ENCODE measurements at regions not wholly inside any gene's neighbourhood (a gene's known extent, or its start where the extent isn't known, plus 50 kb on each side); places are given as distances from the start of the nearest gene placed in this dataset.

DNA sequence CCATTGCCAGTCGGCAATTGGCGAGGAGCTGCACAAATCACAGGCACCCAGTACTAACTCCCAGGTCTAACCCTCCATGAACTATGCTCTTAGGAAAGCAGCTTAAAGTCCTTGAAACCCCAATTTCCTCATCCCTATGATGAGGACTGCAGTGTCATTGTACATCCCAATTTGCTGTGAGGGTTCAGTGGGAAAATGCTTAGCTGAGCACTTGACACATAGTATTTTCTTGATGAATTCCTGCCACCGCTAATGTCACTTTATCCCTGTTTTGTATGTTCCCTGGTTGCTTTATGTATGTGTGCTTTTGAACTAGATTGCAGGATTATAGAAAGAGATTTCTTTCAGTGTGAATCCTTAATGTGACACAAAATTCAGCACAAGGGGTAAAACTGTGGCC is 161.5 kb upstream of the RBFOX1 start:
- no peaks in the 10 kb centered on the region for H3K4me1 Mint-ChIP-seq
- no peak overlapping the region for H3K27ac Mint-ChIP-seq (ENCODE audit: low read depth)
- no peaks in the 10 kb centered on the region for H3K36me3 Mint-ChIP-seq (ENCODE audit: insufficient read depth)
- no peak for DNase-seq (ENCODE audit: low spot score in 2 of 2)
- no peak for ATAC-seq (replicated peaks; ENCODE audit: extremely low read depth, poor library complexity, severe bottlenecking)
- no peak overlapping the region for H3K4me3 Mint-ChIP-seq
- H3K27me3 Mint-ChIP-seq = no peaks in the 10 kb centered on the region
- peaks cover 23% of the 10 kb centered on the region for H3K9me3 Mint-ChIP-seq

DNA sequence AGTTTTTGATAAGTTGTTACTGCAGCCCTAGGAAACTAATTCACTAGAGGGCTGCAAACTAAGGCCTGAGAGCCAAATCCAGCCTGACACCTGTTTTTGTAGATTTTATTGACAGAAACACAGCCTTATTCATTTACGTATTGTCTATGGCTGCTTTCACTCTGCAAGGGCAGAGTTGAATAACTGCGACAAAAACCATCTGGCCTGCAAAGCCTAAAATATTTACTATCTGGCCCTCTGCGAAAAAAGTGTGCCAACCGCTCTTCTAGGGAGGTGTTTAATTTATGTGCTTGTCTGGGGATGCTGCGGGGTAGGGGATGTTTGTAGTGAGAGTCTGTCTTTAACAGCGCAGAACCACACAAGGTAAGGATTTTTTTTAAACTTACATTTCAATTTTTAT is 165.0 kb upstream of the RBFOX1 start:
- no peaks in the 10 kb centered on the region for H3K4me1 Mint-ChIP-seq
- no peaks in the 10 kb centered on the region for H3K27me3 Mint-ChIP-seq
- peaks cover 19% of the 10 kb centered on the region for H3K9me3 Mint-ChIP-seq
- ATAC-seq (replicated peaks; ENCODE audit: extremely low read depth, poor library complexity, severe bottlenecking) (no peak), DNase-seq (ENCODE audit: low spot score in 2 of 2) (no peak)
- no peak overlapping the region for H3K27ac Mint-ChIP-seq (ENCODE audit: low read depth)
- H3K4me3 Mint-ChIP-seq = no peak overlapping the region
- peaks cover 2% of the 10 kb centered on the region for H3K36me3 Mint-ChIP-seq (ENCODE audit: insufficient read depth)

DNA sequence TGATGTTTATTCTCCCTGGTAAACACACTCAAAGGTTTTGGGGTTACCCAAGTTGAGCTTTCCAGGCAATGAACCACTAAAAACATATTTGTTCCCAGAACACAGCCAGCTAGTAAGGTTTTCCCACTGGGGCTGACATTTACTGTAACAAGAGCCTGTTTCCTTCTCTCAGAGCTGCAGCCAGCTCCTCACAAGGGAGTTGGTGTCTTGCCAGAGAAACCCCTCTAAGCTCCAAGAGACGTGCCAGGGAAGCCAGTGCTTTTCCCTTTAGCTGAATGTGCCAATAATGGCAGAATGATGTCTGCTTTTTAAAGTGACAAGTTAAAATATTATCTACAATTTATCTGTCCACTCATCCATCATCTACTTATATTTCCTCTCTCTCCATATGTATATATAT is 170.8 kb upstream of the RBFOX1 start:
- no peak for ATAC-seq (replicated peaks; ENCODE audit: extremely low read depth, poor library complexity, severe bottlenecking)
- no peaks in the 10 kb centered on the region for H3K4me1 Mint-ChIP-seq
- peaks cover 2% of the 10 kb centered on the region for H3K36me3 Mint-ChIP-seq (ENCODE audit: insufficient read depth)
- H3K9me3 Mint-ChIP-seq = peaks cover 26% of the 10 kb centered on the region
- no peak overlapping the region for H3K27ac Mint-ChIP-seq (ENCODE audit: low read depth)
- no peak for DNase-seq (ENCODE audit: low spot score in 2 of 2)
- H3K4me3 Mint-ChIP-seq = no peak overlapping the region
- H3K27me3 Mint-ChIP-seq = no peaks in the 10 kb centered on the region

DNA sequence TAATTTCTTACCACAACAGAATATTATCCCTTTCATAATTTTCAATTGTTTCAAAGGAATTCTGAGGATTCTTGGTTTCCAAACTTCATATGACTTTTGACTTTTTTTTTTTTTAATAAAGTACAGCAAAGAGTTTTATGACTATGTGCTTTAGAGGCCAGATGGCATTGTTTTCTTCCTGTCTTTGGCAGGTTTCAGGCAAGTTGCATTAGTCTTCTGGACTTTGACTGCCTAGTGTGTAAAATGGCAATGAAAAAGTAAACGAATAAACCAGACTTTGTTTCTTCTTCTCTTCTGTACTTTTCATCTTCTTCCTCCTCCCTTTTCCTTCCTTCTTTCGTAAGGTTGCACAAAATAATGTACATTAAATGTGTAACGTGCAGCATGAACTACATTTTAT is 172.6 kb upstream of the RBFOX1 start:
- Mint-ChIP-seq H3K9me3 (peaks cover 16% of the 10 kb centered on the region), H3K36me3 (ENCODE audit: insufficient read depth) (no peaks in the 10 kb centered on the region), H3K27me3 (no peaks in the 10 kb centered on the region), H3K4me3 (no peak overlapping the region), H3K4me1 (no peaks in the 10 kb centered on the region), H3K27ac (ENCODE audit: low read depth) (no peak overlapping the region)
- no peak for ATAC-seq (replicated peaks; ENCODE audit: extremely low read depth, poor library complexity, severe bottlenecking)
- no peak for DNase-seq (ENCODE audit: low spot score in 2 of 2)

DNA sequence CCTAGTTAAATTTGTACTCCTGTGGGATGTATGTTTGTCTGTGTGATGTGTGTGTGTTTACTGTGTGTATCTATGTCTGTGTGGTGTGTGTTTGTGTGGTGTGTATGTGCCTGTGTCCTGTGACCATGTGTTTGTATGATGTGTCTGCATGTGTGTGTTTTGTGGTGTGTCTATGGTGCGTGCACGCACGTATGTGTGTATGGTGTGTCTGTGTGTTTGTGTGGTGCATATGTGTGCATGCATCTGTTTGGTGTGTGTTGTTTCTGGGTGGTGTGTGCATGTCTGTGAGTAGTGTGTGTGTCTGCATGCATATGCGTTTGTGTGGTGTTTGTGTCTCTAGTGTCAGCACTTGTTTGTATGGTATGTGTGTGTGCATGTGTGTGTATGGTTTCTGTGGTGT is 174.2 kb upstream of the RBFOX1 start:
- no peaks in the 10 kb centered on the region for H3K4me1 Mint-ChIP-seq
- no peak for DNase-seq (ENCODE audit: low spot score in 2 of 2)
- no peak overlapping the region for H3K4me3 Mint-ChIP-seq
- H3K9me3 Mint-ChIP-seq = peaks cover 16% of the 10 kb centered on the region
- no peaks in the 10 kb centered on the region for H3K27me3 Mint-ChIP-seq
- no peak overlapping the region for H3K27ac Mint-ChIP-seq (ENCODE audit: low read depth)
- H3K36me3 Mint-ChIP-seq (ENCODE audit: insufficient read depth) = no peaks in the 10 kb centered on the region
- ATAC-seq (replicated peaks; ENCODE audit: extremely low read depth, poor library complexity, severe bottlenecking) = no peak

DNA sequence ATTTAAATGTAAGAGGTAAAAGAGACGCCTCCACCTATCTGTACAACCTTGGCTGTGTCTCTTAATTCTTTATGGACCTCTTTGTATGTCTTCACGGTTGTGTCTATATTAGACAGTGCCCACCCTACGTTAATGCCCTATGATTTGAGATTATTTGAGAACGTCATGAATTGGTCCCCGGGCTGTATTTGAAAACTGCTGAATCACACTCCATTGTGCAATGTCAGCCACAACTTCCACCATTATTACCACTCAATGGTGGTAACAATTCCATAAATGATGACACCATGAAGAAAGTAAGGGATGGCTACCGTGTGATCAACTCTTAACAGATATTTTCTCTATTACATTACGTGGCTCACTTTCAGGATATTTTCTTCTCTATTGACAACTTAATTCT is 182.4 kb upstream of the RBFOX1 start:
- ATAC-seq (replicated peaks; ENCODE audit: extremely low read depth, poor library complexity, severe bottlenecking) (no peak), DNase-seq (ENCODE audit: low spot score in 2 of 2) (no peak)
- Mint-ChIP-seq H3K27me3 (no peaks in the 10 kb centered on the region), H3K4me1 (no peaks in the 10 kb centered on the region), H3K27ac (ENCODE audit: low read depth) (no peak overlapping the region), H3K36me3 (ENCODE audit: insufficient read depth) (no peaks in the 10 kb centered on the region), H3K4me3 (no peak overlapping the region), H3K9me3 (peaks cover 26% of the 10 kb centered on the region)

DNA sequence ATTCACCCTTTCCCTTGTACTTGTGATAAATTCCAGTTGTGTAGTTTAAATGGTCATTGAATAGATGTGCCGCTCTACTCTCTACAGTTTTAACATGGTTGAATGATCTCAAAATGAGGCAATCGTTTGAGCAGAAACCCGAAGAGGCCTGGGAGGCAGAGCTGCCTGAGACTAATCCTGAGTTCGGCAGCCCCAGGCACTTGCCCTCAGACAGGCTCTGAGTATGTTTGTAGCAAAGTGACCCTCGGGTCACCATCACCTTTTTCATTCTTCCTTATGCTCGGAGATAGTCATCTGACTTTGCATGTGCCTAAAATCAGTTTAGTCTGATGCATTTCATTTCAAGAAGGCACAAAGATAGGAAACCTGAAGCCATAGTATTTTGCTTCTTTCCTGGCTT is 184.0 kb upstream of the RBFOX1 start:
- H3K4me3 Mint-ChIP-seq = no peak overlapping the region
- no peak overlapping the region for H3K27ac Mint-ChIP-seq (ENCODE audit: low read depth)
- H3K4me1 Mint-ChIP-seq = no peaks in the 10 kb centered on the region
- no peak for ATAC-seq (replicated peaks; ENCODE audit: extremely low read depth, poor library complexity, severe bottlenecking)
- peaks cover 26% of the 10 kb centered on the region for H3K9me3 Mint-ChIP-seq
- no peaks in the 10 kb centered on the region for H3K27me3 Mint-ChIP-seq
- H3K36me3 Mint-ChIP-seq (ENCODE audit: insufficient read depth) = no peaks in the 10 kb centered on the region
- no peak for DNase-seq (ENCODE audit: low spot score in 2 of 2)

DNA sequence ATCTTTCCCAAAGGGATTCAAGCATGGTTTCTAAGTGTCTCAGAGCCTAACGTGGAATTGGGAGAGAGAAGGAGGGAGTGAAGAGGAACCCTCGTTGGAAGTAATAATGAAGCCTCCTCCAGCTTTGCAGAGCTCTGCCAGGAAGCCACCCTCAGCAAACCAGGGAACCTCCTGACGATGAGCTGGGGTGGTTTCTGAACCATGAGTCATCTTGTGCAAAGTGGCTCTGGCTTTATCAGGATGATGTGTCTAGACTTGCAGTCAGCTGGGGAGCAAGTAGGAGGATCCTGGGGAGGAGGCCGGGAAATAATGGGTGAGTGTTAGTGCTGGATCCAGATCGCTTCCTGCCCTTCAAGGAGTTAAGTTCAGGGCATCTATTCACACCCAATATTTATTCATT is 191.7 kb upstream of the RBFOX1 start:
- Mint-ChIP-seq H3K27me3 (no peaks in the 10 kb centered on the region), H3K27ac (ENCODE audit: low read depth) (no peak overlapping the region), H3K36me3 (ENCODE audit: insufficient read depth) (no peaks in the 10 kb centered on the region), H3K4me3 (no peak overlapping the region), H3K9me3 (peaks cover 41% of the 10 kb centered on the region), H3K4me1 (no peaks in the 10 kb centered on the region)
- ATAC-seq (replicated peaks; ENCODE audit: extremely low read depth, poor library complexity, severe bottlenecking) (no peak), DNase-seq (ENCODE audit: low spot score in 2 of 2) (no peak)

DNA sequence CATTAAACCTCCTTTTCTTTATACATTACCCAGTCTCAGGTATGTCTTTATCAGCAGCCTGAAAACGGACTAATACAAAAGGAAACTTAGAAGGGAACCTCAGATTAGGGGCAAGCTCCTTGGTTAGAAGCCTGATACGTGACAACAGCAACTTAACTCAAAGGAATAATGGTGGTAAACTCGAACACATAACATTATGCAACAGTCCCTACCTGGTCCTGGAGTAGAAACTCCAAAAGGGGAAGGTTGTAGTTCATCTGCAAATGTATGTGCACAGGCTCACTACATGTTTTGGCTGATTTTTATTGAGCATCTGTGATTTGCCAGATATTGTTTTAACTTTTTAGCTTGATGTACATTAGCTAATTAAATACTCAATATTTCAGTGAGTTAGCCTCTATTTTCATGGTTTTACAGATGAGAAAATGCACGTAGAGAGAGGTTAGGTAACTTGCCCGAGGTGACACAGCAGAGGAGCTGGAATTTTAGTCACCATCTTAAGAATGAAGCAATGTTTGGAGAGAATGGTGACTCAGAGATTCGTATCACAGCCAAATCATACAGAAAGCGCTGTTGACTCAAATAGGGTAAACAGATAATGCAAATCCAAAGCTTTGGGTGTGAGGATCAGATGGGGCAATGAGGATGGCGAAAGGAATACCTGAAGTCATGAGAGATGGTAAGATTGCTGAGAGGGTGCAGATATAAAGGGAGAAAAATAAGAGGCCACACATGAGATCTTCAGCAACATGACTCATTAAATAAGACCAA is 194.9 kb upstream of the RBFOX1 start:
- ATAC-seq (replicated peaks; ENCODE audit: extremely low read depth, poor library complexity, severe bottlenecking) (no peak), DNase-seq (ENCODE audit: low spot score in 2 of 2) (no peak)
- Mint-ChIP-seq H3K4me1 (no peaks in the 10 kb centered on the region), H3K27ac (ENCODE audit: low read depth) (no peak overlapping the region), H3K9me3 (peaks cover 39% of the 10 kb centered on the region), H3K36me3 (ENCODE audit: insufficient read depth) (no peaks in the 10 kb centered on the region), H3K27me3 (no peaks in the 10 kb centered on the region), H3K4me3 (no peak overlapping the region)

DNA sequence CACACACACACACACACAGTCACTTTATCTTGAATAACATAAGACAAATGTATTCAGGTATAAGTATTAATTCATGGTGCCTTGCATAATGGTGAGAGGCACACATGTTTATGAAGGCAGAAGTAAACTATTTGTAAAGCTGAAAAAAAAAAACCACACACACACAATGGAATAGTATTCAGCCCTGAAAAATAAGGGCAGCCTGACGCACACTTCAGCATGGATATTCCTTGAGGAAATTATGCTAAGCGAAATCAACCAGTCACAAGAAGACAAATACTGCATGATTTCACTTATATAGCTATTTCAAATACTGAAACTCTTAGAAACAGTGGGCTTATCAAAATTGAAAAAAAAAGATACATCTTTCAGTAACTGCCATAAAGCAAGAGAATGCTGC is 200.2 kb upstream of the RBFOX1 start:
- H3K27me3 Mint-ChIP-seq = no peaks in the 10 kb centered on the region
- no peaks in the 10 kb centered on the region for H3K4me1 Mint-ChIP-seq
- H3K36me3 Mint-ChIP-seq (ENCODE audit: insufficient read depth) = no peaks in the 10 kb centered on the region
- peaks cover 22% of the 10 kb centered on the region for H3K9me3 Mint-ChIP-seq
- H3K27ac Mint-ChIP-seq (ENCODE audit: low read depth) = no peak overlapping the region
- ATAC-seq (replicated peaks; ENCODE audit: extremely low read depth, poor library complexity, severe bottlenecking) (no peak), DNase-seq (ENCODE audit: low spot score in 2 of 2) (no peak)
- H3K4me3 Mint-ChIP-seq = no peak overlapping the region

DNA sequence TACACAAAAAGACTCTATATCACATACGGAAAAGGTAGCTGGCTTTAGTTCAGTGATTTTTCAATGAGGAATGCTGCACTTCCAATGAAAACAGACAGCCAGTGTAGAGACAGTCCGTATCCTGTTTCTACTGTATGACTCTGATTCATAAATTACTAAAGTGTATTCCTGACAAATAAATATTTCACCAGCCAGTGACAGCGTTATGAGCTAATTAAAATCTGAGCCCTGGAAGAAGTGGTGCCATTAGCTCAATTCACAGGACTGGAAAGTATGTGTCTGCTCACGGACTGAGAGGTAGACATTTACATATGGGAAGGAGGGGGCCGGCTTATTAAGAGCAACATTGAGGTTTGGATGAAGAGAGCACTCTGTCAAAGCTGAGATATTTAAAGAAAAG is 207.9 kb upstream of the RBFOX1 start:
- Mint-ChIP-seq H3K4me3 (no peak overlapping the region), H3K27me3 (no peaks in the 10 kb centered on the region), H3K9me3 (peaks cover 31% of the 10 kb centered on the region), H3K4me1 (no peaks in the 10 kb centered on the region), H3K36me3 (ENCODE audit: insufficient read depth) (no peaks in the 10 kb centered on the region), H3K27ac (ENCODE audit: low read depth) (no peak overlapping the region)
- DNase-seq (ENCODE audit: low spot score in 2 of 2) (no peak), ATAC-seq (replicated peaks; ENCODE audit: extremely low read depth, poor library complexity, severe bottlenecking) (no peak)

DNA sequence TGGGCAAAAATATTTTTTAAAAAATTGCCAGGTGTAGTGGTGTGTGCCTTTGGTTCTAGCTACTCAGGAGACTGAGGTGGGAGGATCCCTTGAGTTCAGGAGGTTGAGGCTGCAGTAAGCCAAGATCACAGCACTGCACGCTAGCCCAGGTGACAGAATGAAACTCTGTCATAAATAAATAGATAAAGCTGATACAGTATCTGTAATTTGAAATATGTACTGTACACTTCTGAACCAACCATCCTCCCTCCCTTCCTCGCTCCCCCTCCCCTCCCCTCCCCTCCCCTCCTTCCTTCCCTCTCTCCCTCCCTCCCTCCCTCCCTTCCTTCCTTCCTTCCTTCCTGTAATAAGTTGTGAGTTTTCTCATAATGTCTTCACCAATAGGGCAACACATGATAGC is 208.4 kb upstream of the RBFOX1 start:
- no peak for DNase-seq (ENCODE audit: low spot score in 2 of 2)
- H3K27ac Mint-ChIP-seq (ENCODE audit: low read depth) = no peak overlapping the region
- H3K36me3 Mint-ChIP-seq (ENCODE audit: insufficient read depth) = no peaks in the 10 kb centered on the region
- no peaks in the 10 kb centered on the region for H3K27me3 Mint-ChIP-seq
- ATAC-seq (replicated peaks; ENCODE audit: extremely low read depth, poor library complexity, severe bottlenecking) = no peak
- H3K9me3 Mint-ChIP-seq = peaks cover 26% of the 10 kb centered on the region
- H3K4me3 Mint-ChIP-seq = no peak overlapping the region
- no peaks in the 10 kb centered on the region for H3K4me1 Mint-ChIP-seq

DNA sequence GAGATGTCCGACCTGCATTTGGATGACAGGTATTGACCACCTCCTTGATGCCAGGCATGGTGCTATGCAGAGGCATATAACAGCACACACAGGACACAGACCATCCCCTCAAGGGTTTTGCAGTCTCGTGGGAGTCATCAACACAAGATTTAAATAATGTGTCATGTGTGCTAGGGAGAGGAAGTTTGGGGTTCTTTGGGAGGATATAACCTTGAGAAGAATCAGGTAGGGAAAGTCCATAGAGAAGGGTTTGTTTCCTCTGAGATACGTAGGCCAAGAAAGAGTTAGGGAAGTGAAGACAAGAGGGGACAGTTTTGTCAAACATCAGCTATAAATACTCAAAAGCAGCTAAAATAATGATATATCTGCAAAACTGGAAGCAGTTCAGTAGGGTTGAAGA is 215.9 kb upstream of the RBFOX1 start:
- no peaks in the 10 kb centered on the region for H3K36me3 Mint-ChIP-seq (ENCODE audit: insufficient read depth)
- no peak overlapping the region for H3K4me3 Mint-ChIP-seq
- DNase-seq (ENCODE audit: low spot score in 2 of 2) (no peak), ATAC-seq (replicated peaks; ENCODE audit: extremely low read depth, poor library complexity, severe bottlenecking) (no peak)
- peaks cover 14% of the 10 kb centered on the region for H3K9me3 Mint-ChIP-seq
- no peaks in the 10 kb centered on the region for H3K4me1 Mint-ChIP-seq
- no peaks in the 10 kb centered on the region for H3K27me3 Mint-ChIP-seq
- no peak overlapping the region for H3K27ac Mint-ChIP-seq (ENCODE audit: low read depth)

DNA sequence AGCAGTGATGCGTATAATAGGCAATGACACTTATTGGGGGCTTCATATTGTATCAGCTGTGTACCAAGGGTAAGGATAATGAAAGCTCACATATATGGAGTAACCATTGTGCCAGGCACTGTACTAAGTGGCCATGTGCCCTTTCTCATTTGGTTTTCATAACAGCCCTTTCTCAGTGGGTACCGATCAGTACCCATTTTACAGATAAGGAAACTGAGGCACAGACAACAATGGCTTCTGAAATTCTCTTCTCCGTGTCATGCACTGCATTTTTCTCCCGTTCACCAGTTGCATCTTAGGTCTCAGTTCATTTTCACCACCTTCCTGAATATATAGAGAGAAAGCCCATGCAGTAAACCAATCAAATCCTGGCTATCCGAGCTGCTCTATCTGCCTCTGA is 216.7 kb upstream of the RBFOX1 start:
- no peak for DNase-seq (ENCODE audit: low spot score in 2 of 2)
- Mint-ChIP-seq H3K36me3 (ENCODE audit: insufficient read depth) (no peaks in the 10 kb centered on the region), H3K9me3 (peaks cover 14% of the 10 kb centered on the region), H3K27ac (ENCODE audit: low read depth) (no peak overlapping the region), H3K4me1 (no peaks in the 10 kb centered on the region), H3K4me3 (no peak overlapping the region), H3K27me3 (no peaks in the 10 kb centered on the region)
- no peak for ATAC-seq (replicated peaks; ENCODE audit: extremely low read depth, poor library complexity, severe bottlenecking)

Measured in central memory CD8-positive, alpha-beta T cell (primary cell).